CD14-positive monocyte (primary cell): ENCODE measurements at regions not wholly inside any gene's neighbourhood (a gene's known extent, or its start where the extent isn't known, plus 50 kb on each side); places are given as distances from the start of the nearest gene placed in this dataset.

Experiments used
- DNase-seq, 3 donors: peaks; one replicate each; pipeline ENCODE4 v3.0.0-alpha.2; 2011 to 2022
- H2AFZ ChIP-seq: 2 replicates; pipeline ENCODE4 v1.6.0; 2012; ENCODE audit warnings: mild to moderate bottlenecking, low read depth, low read length, inconsistent platforms; ENCODE audit not compliant: insufficient read depth, poor library complexity, severe bottlenecking
- H3K27ac ChIP-seq, 2 donors: 1 replicate in 1 of 2; 2 replicates in 1 of 2; pipeline ENCODE4 v1.5.1; 2012 to 2013; ENCODE audit warnings: low read length in 2 of 2, control low read depth in 1 of 2, inconsistent platforms in 1 of 2, low read depth in 1 of 2, mild to moderate bottlenecking in 1 of 2
- H3K27me3 ChIP-seq, 2 donors: one replicate each; pipeline versions ENCODE4 v1.6.0 to v1.6.1; 2011 to 2013; ENCODE audit warnings: low read length in 2 of 2; ENCODE audit not compliant: control insufficient read depth in 2 of 2, insufficient read depth in 2 of 2
- H3K36me3 ChIP-seq, 2 donors: replicated peaks in 1 of 2; 1 replicate in 1 of 2; 2 replicates in 1 of 2; pipeline versions ENCODE4 v1.5.1 to v1.6.1; 2012 to 2013; ENCODE audit warnings: low read length in 2 of 2, control low read depth in 1 of 2, inconsistent platforms in 1 of 2, mild to moderate bottlenecking in 1 of 2; ENCODE audit not compliant: insufficient read depth in 2 of 2, control insufficient read depth in 1 of 2
- H3K4me1 ChIP-seq, 2 donors: 1 replicate in 1 of 2; 2 replicates in 1 of 2; pipeline versions ENCODE4 v1.5.1 to v1.6.1; 2012 to 2013; ENCODE audit warnings: low read length in 2 of 2, control low read depth in 1 of 2, inconsistent platforms in 1 of 2, mild to moderate bottlenecking in 1 of 2, moderate library complexity in 1 of 2; ENCODE audit not compliant: insufficient read depth in 2 of 2, control insufficient read depth in 1 of 2
- H3K4me2 ChIP-seq: replicated peaks from 2 replicates; pipeline ENCODE3; 2012; ENCODE audit warnings: low read length, moderate library complexity, mild to moderate bottlenecking; ENCODE audit not compliant: poor library complexity, severe bottlenecking; ENCODE audit errors: extremely low read depth
- H3K4me3 ChIP-seq, 3 experiments: fragments of 200-600 bp in 1 of 3; sonication (generic) in 1 of 3; replicated peaks in 1 of 3; 1 replicate in 2 of 3; 2 replicates in 1 of 3; pipeline ENCODE4 v1.5.1; 2011 to 2013; ENCODE audit warnings: low read length in 3 of 3, mild to moderate bottlenecking in 3 of 3, control low read depth in 2 of 3, low read depth in 2 of 3, inconsistent platforms in 1 of 3, moderate library complexity in 1 of 3
- H3K79me2 ChIP-seq: 2 replicates; pipeline ENCODE4 v1.6.0; 2012; ENCODE audit warnings: mild to moderate bottlenecking, control low read depth, inconsistent platforms, low read length, moderate library complexity; ENCODE audit not compliant: insufficient read depth
- H3K9ac ChIP-seq: 2 replicates; pipeline ENCODE4 v1.6.0; 2017; ENCODE audit warnings: low read length, mild to moderate bottlenecking; ENCODE audit not compliant: insufficient read depth, poor library complexity, severe bottlenecking
- H3K9me3 ChIP-seq, 2 donors: replicated peaks in 1 of 2; 1 replicate in 1 of 2; 2 replicates in 1 of 2; pipeline versions ENCODE4 v1.5.1 to v1.6.1; 2012 to 2013; ENCODE audit warnings: low read length in 2 of 2, control low read depth in 1 of 2; ENCODE audit not compliant: control insufficient read depth in 1 of 2, insufficient read depth in 1 of 2
- H4K20me1 ChIP-seq: 2 replicates; pipeline ENCODE4 v1.6.0; 2012; ENCODE audit warnings: mild to moderate bottlenecking, low read length, control low read depth, moderate library complexity; ENCODE audit not compliant: insufficient read depth
- H3K27ac Mint-ChIP-seq, 7 donors: one replicate each; pipeline ENCODE4 v1.8.0; 2020; ENCODE audit warnings: mild to moderate bottlenecking in 7 of 7, mixed read lengths in 7 of 7, moderate library complexity in 6 of 7, inconsistent platforms in 2 of 7
- H3K27me3 Mint-ChIP-seq, 3 donors: one replicate each; pipeline ENCODE4 v1.8.0; 2021 to 2022; ENCODE audit warnings: low read depth in 3 of 3, mild to moderate bottlenecking in 3 of 3, mixed read lengths in 3 of 3, moderate library complexity in 3 of 3, inconsistent platforms in 1 of 3
- H3K36me3 Mint-ChIP-seq, 2 donors: one replicate each; pipeline ENCODE4 v1.8.0; 2020; ENCODE audit warnings: mixed read lengths in 2 of 2, inconsistent platforms in 1 of 2, mild to moderate bottlenecking in 1 of 2
- H3K4me1 Mint-ChIP-seq: one replicate; pipeline ENCODE4 v1.8.0; 2020; ENCODE audit warnings: mild to moderate bottlenecking, mixed read lengths
- H3K4me3 Mint-ChIP-seq, 2 donors: one replicate each; pipeline ENCODE4 v1.8.0; 2020; ENCODE audit warnings: mild to moderate bottlenecking in 2 of 2, mixed read lengths in 2 of 2, moderate library complexity in 1 of 2
- H3K9me3 Mint-ChIP-seq, 7 donors: one replicate each; pipeline ENCODE4 v1.8.0; 2020 to 2022; ENCODE audit warnings: mixed read lengths in 7 of 7, mild to moderate bottlenecking in 6 of 7, moderate library complexity in 6 of 7, inconsistent platforms in 2 of 7
- WGBS: methylation state at CpG from one replicate; pipeline ENCODE4 v1.1.5; 2013; ENCODE audit warnings: missing lambda C conversion rate; ENCODE audit not compliant: insufficient coverage; 5-methylcytosine and 5-hydroxymethylcytosine counted together
- intact Hi-C, 2 donors: fragments of 100-400 bp; cut with micrococcal nuclease; formaldehyde crosslinking; loops; one replicate each; pipeline versions ENCODE4 v1.15.0 to v1.15.1; 2023
- TF ChIP-seq, protein P1 (sequence below): fragments of 200-600 bp; IDR thresholded peaks from one replicate; pipeline ENCODE4 v1.8.0; 2022; ENCODE audit warnings: antibody characterized with exemption, mild to moderate bottlenecking

DNA sequence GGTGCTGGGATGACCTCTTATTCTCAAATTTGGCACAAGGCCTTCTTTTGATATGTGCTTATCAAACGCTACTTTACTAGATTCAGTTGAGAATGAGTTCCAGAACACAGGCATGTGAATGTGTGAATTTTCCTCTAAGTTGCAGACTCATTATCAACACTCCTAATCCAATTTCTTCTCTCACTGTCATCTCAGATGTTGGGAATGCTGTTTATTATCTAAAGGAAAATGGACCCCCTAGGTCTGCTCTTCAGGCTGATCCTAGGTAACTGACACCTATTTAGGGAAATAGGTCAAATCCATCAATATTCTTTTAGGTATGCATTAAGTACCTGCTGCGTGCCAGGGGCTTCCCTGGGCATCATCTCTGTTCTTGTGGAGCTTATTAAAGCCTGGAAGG lies 215.0 kb upstream of the NOX3 start:
- Histone ChIP-seq H3K79me2 (no peaks in the 10 kb centered on the region), H3K27me3 (no peaks in the 10 kb centered on the region), H3K4me1 (no peaks in the 10 kb centered on the region), H3K36me3 (no peaks in the 10 kb centered on the region), H4K20me1 (no peaks in the 10 kb centered on the region), H3K9me3 (peaks cover 0 to 16% of the 10 kb centered on the region in 2 donors), H3K4me2 (no peak overlapping the region), H3K4me3 (no peak overlapping the region), H2AFZ (no peak overlapping the region), H3K27ac (no peak overlapping the region), H3K9ac (no peak overlapping the region)
- intact Hi-C loops: no loop called here
- no peaks in the 10 kb centered on the region for H3K27me3 Mint-ChIP-seq
- TF ChIP-seq, protein P1, sequence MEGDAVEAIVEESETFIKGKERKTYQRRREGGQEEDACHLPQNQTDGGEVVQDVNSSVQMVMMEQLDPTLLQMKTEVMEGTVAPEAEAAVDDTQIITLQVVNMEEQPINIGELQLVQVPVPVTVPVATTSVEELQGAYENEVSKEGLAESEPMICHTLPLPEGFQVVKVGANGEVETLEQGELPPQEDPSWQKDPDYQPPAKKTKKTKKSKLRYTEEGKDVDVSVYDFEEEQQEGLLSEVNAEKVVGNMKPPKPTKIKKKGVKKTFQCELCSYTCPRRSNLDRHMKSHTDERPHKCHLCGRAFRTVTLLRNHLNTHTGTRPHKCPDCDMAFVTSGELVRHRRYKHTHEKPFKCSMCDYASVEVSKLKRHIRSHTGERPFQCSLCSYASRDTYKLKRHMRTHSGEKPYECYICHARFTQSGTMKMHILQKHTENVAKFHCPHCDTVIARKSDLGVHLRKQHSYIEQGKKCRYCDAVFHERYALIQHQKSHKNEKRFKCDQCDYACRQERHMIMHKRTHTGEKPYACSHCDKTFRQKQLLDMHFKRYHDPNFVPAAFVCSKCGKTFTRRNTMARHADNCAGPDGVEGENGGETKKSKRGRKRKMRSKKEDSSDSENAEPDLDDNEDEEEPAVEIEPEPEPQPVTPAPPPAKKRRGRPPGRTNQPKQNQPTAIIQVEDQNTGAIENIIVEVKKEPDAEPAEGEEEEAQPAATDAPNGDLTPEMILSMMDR: no peak
- no peak overlapping the region for H3K27ac Mint-ChIP-seq
- DNase-seq: no peak
- H3K4me3 Mint-ChIP-seq: no peak overlapping the region
- peaks cover 6 to 21% (median 14%) of the 10 kb centered on the region in 7 donors for H3K9me3 Mint-ChIP-seq
- H3K36me3 Mint-ChIP-seq: no peaks in the 10 kb centered on the region
- WGBS: no CpG with 5 or more reads among the region's 2 CpGs
- H3K4me1 Mint-ChIP-seq: no peaks in the 10 kb centered on the region

DNA sequence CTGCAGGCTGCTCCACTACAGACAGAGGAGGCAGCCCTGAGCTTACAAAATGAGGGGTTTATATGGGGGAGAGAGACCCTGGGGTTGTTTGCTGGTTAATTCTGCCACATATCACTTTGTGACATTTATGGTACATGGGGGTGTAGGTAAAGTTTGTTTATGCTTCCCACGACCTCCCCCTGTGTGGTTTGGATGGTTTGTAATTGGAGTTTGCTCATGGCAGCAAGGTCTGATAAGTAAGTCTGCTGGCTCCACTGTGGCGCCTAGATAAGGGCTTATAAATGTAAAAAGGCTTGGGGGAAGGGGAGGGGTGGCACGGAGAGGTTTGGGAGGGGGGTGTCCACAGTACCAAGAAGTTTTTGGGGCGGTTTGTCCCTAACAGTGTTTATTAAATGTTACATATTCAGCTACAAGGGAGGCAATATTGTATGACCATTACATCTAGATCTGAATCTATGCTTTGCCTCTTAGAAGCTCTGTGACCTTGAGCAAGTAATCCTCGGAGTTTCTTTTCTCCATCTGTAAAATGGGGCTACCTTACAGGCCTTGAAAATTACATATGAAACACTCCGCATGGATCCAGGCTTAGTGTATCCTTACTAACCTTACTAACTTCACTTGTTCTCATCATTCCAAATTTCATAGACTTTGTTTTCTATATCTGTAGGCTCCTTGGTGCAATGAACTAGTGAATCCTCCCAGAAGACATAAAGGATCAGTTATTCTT lies 204.8 kb upstream of the NOX3 start:
- Histone ChIP-seq H3K27me3 (no peaks in the 10 kb centered on the region), H4K20me1 (no peaks in the 10 kb centered on the region), H3K4me1 (no peaks in the 10 kb centered on the region), H3K79me2 (no peaks in the 10 kb centered on the region), H3K9me3 (no peaks in the 10 kb centered on the region), H3K4me3 (no peak overlapping the region), H3K36me3 (no peaks in the 10 kb centered on the region), H3K27ac (no peak overlapping the region), H2AFZ (no peak overlapping the region), H3K4me2 (no peak overlapping the region), H3K9ac (no peak overlapping the region)
- DNase-seq: no peak
- no peaks in the 10 kb centered on the region for H3K27me3 Mint-ChIP-seq
- H3K4me3 Mint-ChIP-seq: no peak overlapping the region
- H3K4me1 Mint-ChIP-seq: no peaks in the 10 kb centered on the region
- H3K27ac Mint-ChIP-seq: no peak overlapping the region
- TF ChIP-seq, protein P1: no peak
- WGBS: 84% methylated on average over 4 of the region's 6 CpGs
- peaks cover 0 to 8% (median 2%) of the 10 kb centered on the region in 7 donors for H3K9me3 Mint-ChIP-seq
- no peaks in the 10 kb centered on the region for H3K36me3 Mint-ChIP-seq
- intact Hi-C loops: no loop called here
